ENCODE measurements at regions not wholly inside any gene's neighbourhood (a gene's known extent, or its start where the extent isn't known, plus 50 kb on each side); places are given as distances from the start of the nearest gene placed in this dataset.

- WGBS (ENCODE audit: low lambda C conversion rate) = 37% methylated on average over 6 of the region's 6 CpGs
- no peak for FAIRE-seq
- ChIA-PET CTCF (ENCODE audit: low intra/inter-chr PET ratio, low total read pairs) (no interaction called here), POLR2A (no interaction called here)
- peak; percentile 78 for TF ChIP-seq CREB1 (IDR thresholded peaks at IDR 0.05)
- no peak for TF ChIP-seq CREB1 (CRISPR knock-in tag; IDR thresholded peaks at IDR 0.05)
- TF ChIP-seq ARNT2 (CRISPR knock-in tag; IDR thresholded peaks at IDR 0.05; ENCODE audit: low read depth) = no peak
- DNase-seq (ENCODE audit: low spot score) = no peak
- Histone ChIP-seq H3K4me3 (replicated peaks in 1 of 3; ENCODE audit: insufficient read depth in 1 of 3, low read depth in 2 of 3, low read length in 3 of 3) (no peak overlapping the region), H4K20me1 (ENCODE audit: insufficient read depth, low read length) (no peaks in the 10 kb centered on the region), H3K27ac (ENCODE audit: extremely low read length, insufficient read depth, low read length) (no peak overlapping the region), H3K27me3 (ENCODE audit: control insufficient read depth in 1 of 2, insufficient read depth in 2 of 2, low read length in 2 of 2) (peaks cover 0 to 2% of the 10 kb centered on the region in 2 experiments; a peak in 2 of 5 replicates), H3K9me3 (ENCODE audit: low read length) (no peaks in the 10 kb centered on the region), H3K4me1 (ENCODE audit: insufficient read depth, low read length) (no peaks in the 10 kb centered on the region), H2AFZ (ENCODE audit: low read length) (no peak overlapping the region), H3K9ac (ENCODE audit: insufficient read depth, low read depth, low read length) (no peak overlapping the region), H3K79me2 (ENCODE audit: insufficient read depth, low read length) (no peaks in the 10 kb centered on the region), H3K36me3 (replicated peaks in 1 of 2; ENCODE audit: control insufficient read depth in 1 of 2, insufficient read depth in 2 of 2, low read length in 2 of 2) (no peaks in the 10 kb centered on the region), H3K4me2 (ENCODE audit: low read depth, low read length) (no peak overlapping the region)
- ATAC-seq = no peak
- intact Hi-C loops (cut with micrococcal nuclease; ENCODE audit: unreplicated experiment) = no loop called here
- in situ Hi-C loops (cut with HindIII; ENCODE audit: extremely low pct_ligation_motif_present, low pct_unique_long_range_greater_than_20kb) = no loop called here
- no TSS peak for BruUV-seq (replicated peaks)
Measured at GRCh38 chr18:63061303-63061702, 258.3 kb downstream of the BCL2 start.

GRCh38 chr18:63058521-63058920, 261.0 kb downstream of the BCL2 start:
- TF ChIP-seq BORCS8-MEF2B (CRISPR knock-in tag; IDR thresholded peaks at IDR 0.05) (no peak), MAFG (CRISPR knock-in tag; IDR thresholded peaks at IDR 0.05) (no peak), GPN1 (CRISPR knock-in tag; IDR thresholded peaks at IDR 0.05; ENCODE audit: borderline replicate concordance) (no peak), ZNF274 (CRISPR knock-in tag; IDR thresholded peaks at IDR 0.05) (no peak), ZNF333 (CRISPR knock-in tag; IDR thresholded peaks at IDR 0.05; ENCODE audit: borderline replicate concordance) (no peak), PRMT3 (CRISPR knock-in tag; IDR thresholded peaks at IDR 0.05; ENCODE audit: borderline replicate concordance, low read depth) (no peak), FOXP4 (CRISPR knock-in tag; IDR thresholded peaks at IDR 0.05) (no peak), ZSCAN30 (CRISPR knock-in tag; IDR thresholded peaks at IDR 0.05) (no peak), NFRKB (IDR thresholded peaks at IDR 0.05) (no peak)
- H3K36me3 ChIP-seq (replicated peaks in 1 of 2; ENCODE audit: control insufficient read depth in 1 of 2, insufficient read depth in 2 of 2, low read length in 2 of 2) = no peaks in the 10 kb centered on the region
- CTCF ChIA-PET (ENCODE audit: low intra/inter-chr PET ratio, low total read pairs) = no interaction called here
- no peak overlapping the region for H3K9ac ChIP-seq (ENCODE audit: insufficient read depth, low read depth, low read length)
- FAIRE-seq = no peak
- no peaks in the 10 kb centered on the region for H3K9me3 ChIP-seq (ENCODE audit: low read length)
- no peaks in the 10 kb centered on the region for H4K20me1 ChIP-seq (ENCODE audit: insufficient read depth, low read length)
- in situ Hi-C loops (cut with HindIII; ENCODE audit: extremely low pct_ligation_motif_present, low pct_unique_long_range_greater_than_20kb) = no loop called here
- no peak overlapping the region for H2AFZ ChIP-seq (ENCODE audit: low read length)
- DNase-seq (ENCODE audit: low spot score) = no peak
- no TSS peak for BruUV-seq (replicated peaks)
- H3K4me1 ChIP-seq (ENCODE audit: insufficient read depth, low read length) = no peaks in the 10 kb centered on the region
- no peak for ATAC-seq
- H3K27me3 ChIP-seq (ENCODE audit: control insufficient read depth in 1 of 2, insufficient read depth in 2 of 2, low read length in 2 of 2) = peaks cover 0 to 4% of the 10 kb centered on the region in 2 experiments; a peak in 2 of 5 replicates
- intact Hi-C loops (cut with micrococcal nuclease; ENCODE audit: unreplicated experiment) = no loop called here
- POLR2A ChIA-PET = no interaction called here
- no peak overlapping the region for H3K4me2 ChIP-seq (ENCODE audit: low read depth, low read length)
- H3K4me3 ChIP-seq (replicated peaks in 1 of 3; ENCODE audit: insufficient read depth in 1 of 3, low read depth in 2 of 3, low read length in 3 of 3) = no peak overlapping the region
- no peak overlapping the region for H3K27ac ChIP-seq (ENCODE audit: extremely low read length, insufficient read depth, low read length)
- WGBS (ENCODE audit: low lambda C conversion rate) = 13% methylated on average over 1 of the region's 4 CpGs
- H3K79me2 ChIP-seq (ENCODE audit: insufficient read depth, low read length) = no peaks in the 10 kb centered on the region

All from HepG2 (cell line).